MM.1S (cell line): ENCODE measurements at regions not wholly inside any gene's neighbourhood (a gene's known extent, or its start where the extent isn't known, plus 50 kb on each side); places are given as distances from the start of the nearest gene placed in this dataset.

Experiments
- EZH2 ChIP-seq: fragments of 300-600 bp; sonication (generic); optimal IDR thresholded peaks from 2 replicates; pipeline ENCODE3; 2017; ENCODE audit warnings: low read depth, mild to moderate bottlenecking, antibody characterized with exemption, low read length, mixed read lengths
- EZH2phosphoT487 ChIP-seq: fragments of 300-600 bp; sonication (generic); IDR thresholded peaks from 2 replicates; pipeline ENCODE4 v1.6.1; 2018; ENCODE audit warnings: antibody characterized with exemption, low read length
- TF ChIP-seq, protein P1 (sequence below): fragments of 300-600 bp; sonication (generic); IDR thresholded peaks from 2 replicates; pipeline ENCODE4 v1.5.1; 2016; ENCODE audit warnings: antibody characterized with exemption, low read length, mixed read lengths

DNA sequence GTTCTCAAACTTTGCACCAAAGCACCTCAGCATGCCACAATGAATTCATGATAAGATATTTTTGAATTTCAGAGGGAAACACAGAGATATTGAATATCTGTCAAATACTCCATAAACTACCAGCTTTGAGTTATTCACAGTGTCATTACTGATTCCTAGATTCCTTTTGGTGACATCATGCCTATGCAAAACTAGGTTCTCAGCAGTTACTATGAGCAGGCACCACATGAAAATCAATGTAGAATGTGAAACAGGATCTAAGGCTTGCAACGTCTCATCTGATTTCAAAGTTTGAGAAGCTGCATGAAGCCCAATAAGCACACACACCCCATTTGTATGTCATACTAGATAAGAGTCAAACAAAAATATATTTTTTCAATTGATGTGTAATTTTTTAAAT, 426.5 kb downstream of the NR2F1-AS1 start:
- TF ChIP-seq, protein P1, sequence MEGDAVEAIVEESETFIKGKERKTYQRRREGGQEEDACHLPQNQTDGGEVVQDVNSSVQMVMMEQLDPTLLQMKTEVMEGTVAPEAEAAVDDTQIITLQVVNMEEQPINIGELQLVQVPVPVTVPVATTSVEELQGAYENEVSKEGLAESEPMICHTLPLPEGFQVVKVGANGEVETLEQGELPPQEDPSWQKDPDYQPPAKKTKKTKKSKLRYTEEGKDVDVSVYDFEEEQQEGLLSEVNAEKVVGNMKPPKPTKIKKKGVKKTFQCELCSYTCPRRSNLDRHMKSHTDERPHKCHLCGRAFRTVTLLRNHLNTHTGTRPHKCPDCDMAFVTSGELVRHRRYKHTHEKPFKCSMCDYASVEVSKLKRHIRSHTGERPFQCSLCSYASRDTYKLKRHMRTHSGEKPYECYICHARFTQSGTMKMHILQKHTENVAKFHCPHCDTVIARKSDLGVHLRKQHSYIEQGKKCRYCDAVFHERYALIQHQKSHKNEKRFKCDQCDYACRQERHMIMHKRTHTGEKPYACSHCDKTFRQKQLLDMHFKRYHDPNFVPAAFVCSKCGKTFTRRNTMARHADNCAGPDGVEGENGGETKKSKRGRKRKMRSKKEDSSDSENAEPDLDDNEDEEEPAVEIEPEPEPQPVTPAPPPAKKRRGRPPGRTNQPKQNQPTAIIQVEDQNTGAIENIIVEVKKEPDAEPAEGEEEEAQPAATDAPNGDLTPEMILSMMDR, result no peak
- TF ChIP-seq EZH2phosphoT487 (no peak), EZH2 (no peak)
